ENCODE measurements at regions not wholly inside any gene's neighbourhood (a gene's known extent, or its start where the extent isn't known, plus 50 kb on each side); places are given as distances from the start of the nearest gene placed in this dataset.

- DNase-seq (ENCODE audit: low spot score), result no peak
- Histone ChIP-seq H3K4me3 (no peak overlapping the region), H3K9me3 (peaks cover 0 to 16% of the 10 kb centered on the region in 2 donors), H3K27me3 (no peaks in the 10 kb centered on the region), H3K4me1 (no peaks in the 10 kb centered on the region), H3K27ac (no peak overlapping the region), H3K36me3 (no peaks in the 10 kb centered on the region)
- no peak for TF ChIP-seq CTCF (IDR thresholded peaks at IDR 0.05)
Observed at GRCh38 chr2:16334886-16335603, 330.6 kb downstream of the CYRIA start.

- DNase-seq (ENCODE audit: low spot score), result no peak
- Histone ChIP-seq H3K9me3 (peaks cover 0 to 10% of the 10 kb centered on the region in 2 donors), H3K27ac (no peak overlapping the region), H3K36me3 (no peaks in the 10 kb centered on the region), H3K27me3 (no peaks in the 10 kb centered on the region), H3K4me1 (no peaks in the 10 kb centered on the region), H3K4me3 (no peak overlapping the region)
- no peak for TF ChIP-seq CTCF (IDR thresholded peaks at IDR 0.05)
Observed at GRCh38 chr2:16334366-16334765, 331.3 kb downstream of the CYRIA start.

- no peaks in the 10 kb centered on the region for H3K36me3 ChIP-seq
- no peak for TF ChIP-seq CTCF (IDR thresholded peaks at IDR 0.05)
- DNase-seq (ENCODE audit: low spot score), result no peak
Observed at GRCh38 chr2:16333681-16334080, 332.0 kb downstream of the CYRIA start.

GRCh38 chr2:16332681-16333557, 332.7 kb downstream of the CYRIA start:
- DNase-seq (ENCODE audit: low spot score), result no peak
- H3K9me3 ChIP-seq, result no peaks in the 10 kb centered on the region
- H3K27ac ChIP-seq, result no peak overlapping the region
- no peak for TF ChIP-seq CTCF (IDR thresholded peaks at IDR 0.05)
- H3K27me3 ChIP-seq, result no peaks in the 10 kb centered on the region
- H3K4me1 ChIP-seq, result no peaks in the 10 kb centered on the region
- H3K4me3 ChIP-seq, result no peak overlapping the region
- H3K36me3 ChIP-seq, result no peaks in the 10 kb centered on the region

More at GRCh38 chr2:16333681-16334080, 332.0 kb downstream of the CYRIA start:
- H3K27me3 ChIP-seq, result no peaks in the 10 kb centered on the region
- H3K4me1 ChIP-seq, result no peaks in the 10 kb centered on the region
- no peak overlapping the region for H3K27ac ChIP-seq
- H3K9me3 ChIP-seq, result peaks cover 0 to 3% of the 10 kb centered on the region in 2 donors
- H3K4me3 ChIP-seq, result no peak overlapping the region

GRCh38 chr2:16331772-16332171, 333.9 kb downstream of the CYRIA start:
- TF ChIP-seq CTCF (IDR thresholded peaks at IDR 0.05), result no peak
- H3K9me3 ChIP-seq, result no peaks in the 10 kb centered on the region

More at GRCh38 chr2:16331772-16332171, 333.9 kb downstream of the CYRIA start:
- Histone ChIP-seq H3K27me3 (no peaks in the 10 kb centered on the region), H3K27ac (no peak overlapping the region), H3K36me3 (no peaks in the 10 kb centered on the region), H3K4me3 (no peak overlapping the region), H3K4me1 (no peaks in the 10 kb centered on the region)
- no peak for DNase-seq (ENCODE audit: low spot score)
